ENCODE measurements at regions not wholly inside any gene's neighbourhood (a gene's known extent, or its start where the extent isn't known, plus 50 kb on each side); places are given as distances from the start of the nearest gene placed in this dataset.

DNA sequence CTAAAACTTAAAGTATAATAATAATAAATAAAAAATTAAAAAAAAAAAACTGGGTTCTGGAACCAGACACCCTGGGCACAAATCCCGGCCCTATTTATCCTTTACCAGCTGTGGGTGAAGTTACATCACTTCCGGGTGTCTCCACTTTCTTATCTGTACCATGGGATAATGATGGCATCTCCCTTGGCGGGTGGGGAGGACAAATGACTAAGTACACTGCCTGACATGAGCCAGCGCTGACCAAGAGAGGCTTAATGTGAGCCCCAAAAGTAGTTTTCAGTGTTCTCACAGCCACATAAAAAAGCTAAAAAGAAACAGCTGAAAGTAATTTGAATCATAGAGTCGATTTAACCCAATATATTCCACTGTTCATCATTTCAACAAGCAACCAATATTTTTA lies 424.9 kb downstream of the SOX9 start:
- WGBS, 4 donors = 80 to 87% (median 86%) methylated on average over 5 of the region's 5 CpGs
- no peaks in the 10 kb centered on the region for H3K36me3 ChIP-seq
- no peak overlapping the region for H3K27ac ChIP-seq
- intact Hi-C loops (cut with DNase I) = loop anchor here in 4 of 10 donors (10.0 kb wide), 3 partner anchors 351 to 1781 kb away; no protein-coding TSS in a partner anchor
- H3K27me3 ChIP-seq = peaks cover 0 to 3% (median 0%) of the 10 kb centered on the region in 9 donors
- no peak overlapping the region for H3K4me3 ChIP-seq
- H3K9me3 ChIP-seq = peaks cover 0 to 6% (median 0%) of the 10 kb centered on the region in 12 donors
- no peak for DNase-seq
- TF ChIP-seq, protein P1, sequence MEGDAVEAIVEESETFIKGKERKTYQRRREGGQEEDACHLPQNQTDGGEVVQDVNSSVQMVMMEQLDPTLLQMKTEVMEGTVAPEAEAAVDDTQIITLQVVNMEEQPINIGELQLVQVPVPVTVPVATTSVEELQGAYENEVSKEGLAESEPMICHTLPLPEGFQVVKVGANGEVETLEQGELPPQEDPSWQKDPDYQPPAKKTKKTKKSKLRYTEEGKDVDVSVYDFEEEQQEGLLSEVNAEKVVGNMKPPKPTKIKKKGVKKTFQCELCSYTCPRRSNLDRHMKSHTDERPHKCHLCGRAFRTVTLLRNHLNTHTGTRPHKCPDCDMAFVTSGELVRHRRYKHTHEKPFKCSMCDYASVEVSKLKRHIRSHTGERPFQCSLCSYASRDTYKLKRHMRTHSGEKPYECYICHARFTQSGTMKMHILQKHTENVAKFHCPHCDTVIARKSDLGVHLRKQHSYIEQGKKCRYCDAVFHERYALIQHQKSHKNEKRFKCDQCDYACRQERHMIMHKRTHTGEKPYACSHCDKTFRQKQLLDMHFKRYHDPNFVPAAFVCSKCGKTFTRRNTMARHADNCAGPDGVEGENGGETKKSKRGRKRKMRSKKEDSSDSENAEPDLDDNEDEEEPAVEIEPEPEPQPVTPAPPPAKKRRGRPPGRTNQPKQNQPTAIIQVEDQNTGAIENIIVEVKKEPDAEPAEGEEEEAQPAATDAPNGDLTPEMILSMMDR (IDR thresholded peaks at IDR 0.05) = no peak
- no peak for TF ChIP-seq POLR2A (IDR thresholded peaks at IDR 0.05)
- ATAC-seq = no peak
- no peaks in the 10 kb centered on the region for H3K4me1 ChIP-seq

DNA sequence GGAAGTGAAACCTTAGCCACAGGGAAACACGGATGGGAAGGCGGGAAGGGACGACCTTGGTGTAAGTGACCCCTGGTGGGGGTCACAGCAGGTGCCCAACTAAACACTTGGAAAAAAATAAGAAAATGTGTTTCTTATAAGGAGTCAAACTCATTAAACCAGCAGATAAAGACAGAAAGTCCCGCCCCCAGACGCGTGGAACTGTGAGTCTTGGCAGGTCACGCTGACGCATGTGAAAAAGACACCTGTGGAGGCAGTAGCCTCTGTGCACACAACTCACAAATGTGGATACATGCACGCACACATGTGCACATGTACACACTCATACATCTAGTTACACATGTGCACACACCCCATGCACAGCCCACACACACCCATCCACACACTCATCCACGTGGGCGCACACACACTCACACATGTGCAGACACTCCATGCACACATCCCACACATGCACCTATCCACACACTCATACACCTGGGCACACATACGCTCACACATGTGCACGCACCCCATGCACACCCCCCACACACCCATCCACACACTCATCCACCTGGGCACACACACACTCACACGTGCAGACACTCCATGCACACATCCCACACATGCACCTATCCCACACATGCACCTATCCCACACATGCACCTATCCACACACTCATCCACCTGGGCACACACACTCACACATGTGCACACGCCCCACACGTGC lies 432.4 kb downstream of the SOX9 start:
- WGBS, 4 donors = 87 to 92% (median 90%) methylated on average over 16 of the region's 16 CpGs
- intact Hi-C loops (cut with DNase I) = loop anchor here in 2 of 10 donors (10.0 kb wide), 2 partner anchors 612 to 702 kb away; partner anchors contain the start of gene SSTR2 (in 1 of the 2)
- ATAC-seq (peak in 1 of 4 donors; percentile 34), DNase-seq (no peak)
- no peaks in the 10 kb centered on the region for H3K36me3 ChIP-seq
- no peaks in the 10 kb centered on the region for H3K9me3 ChIP-seq
- peaks cover 0 to 16% (median 0%) of the 10 kb centered on the region in 9 donors for H3K27me3 ChIP-seq
- no peak for TF ChIP-seq POLR2A (IDR thresholded peaks at IDR 0.05)
- TF ChIP-seq, protein P1 (IDR thresholded peaks at IDR 0.05) = no peak
- no peak overlapping the region for H3K27ac ChIP-seq
- H3K4me3 ChIP-seq = no peak overlapping the region
- H3K4me1 ChIP-seq = no peaks in the 10 kb centered on the region

GRCh38 chr17:72554508-72554907 lies 433.7 kb downstream of the SOX9 start:
- Histone ChIP-seq H3K9me3 (no peaks in the 10 kb centered on the region), H3K36me3 (no peaks in the 10 kb centered on the region), H3K27me3 (peaks cover 0 to 16% (median 0%) of the 10 kb centered on the region in 9 donors), H3K4me1 (no peaks in the 10 kb centered on the region), H3K4me3 (no peak overlapping the region), H3K27ac (no peak overlapping the region)
- TF ChIP-seq, protein P1 (IDR thresholded peaks at IDR 0.05) = no peak
- TF ChIP-seq POLR2A (IDR thresholded peaks at IDR 0.05) = no peak
- intact Hi-C loops (cut with DNase I) = loop anchor here in 2 of 10 donors (10.0 kb wide), 2 partner anchors 610 to 700 kb away; partner anchors contain the start of gene SSTR2 (in 1 of the 2)
- no peak for DNase-seq
- WGBS, 4 donors = 56 to 63% (median 60%) methylated on average over 4 to 5 of the region's 5 CpGs
- ATAC-seq = no peak

DNA sequence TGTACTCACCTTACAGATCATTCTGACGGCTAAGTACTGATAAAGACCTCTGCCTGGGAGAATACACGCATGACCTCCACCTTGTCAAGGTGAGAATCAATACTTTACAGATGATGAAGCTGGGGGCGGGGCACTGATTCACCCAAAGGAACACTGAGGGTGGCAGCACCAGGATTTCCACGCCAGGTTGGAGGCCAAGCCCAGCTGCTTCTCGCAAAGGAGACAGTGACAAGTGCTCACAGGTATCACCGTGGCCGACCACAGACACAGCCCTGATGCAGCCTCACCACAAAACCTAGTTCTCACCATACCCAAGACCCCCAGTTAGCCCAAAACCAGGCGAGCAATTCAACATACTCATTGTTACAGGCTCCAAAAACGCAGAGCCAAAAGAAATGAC lies 434.2 kb downstream of the SOX9 start:
- no peaks in the 10 kb centered on the region for H3K36me3 ChIP-seq
- TF ChIP-seq, protein P1 (IDR thresholded peaks at IDR 0.05) = no peak
- no peak for TF ChIP-seq POLR2A (IDR thresholded peaks at IDR 0.05)
- no peak for DNase-seq
- H3K9me3 ChIP-seq = no peaks in the 10 kb centered on the region
- H3K4me1 ChIP-seq = no peaks in the 10 kb centered on the region
- H3K4me3 ChIP-seq = no peak overlapping the region
- intact Hi-C loops (cut with DNase I) = loop anchor here in 5 of 10 donors (5.0 to 10.0 kb wide), 5 partner anchors 167 to 700 kb away; partner anchors contain the start of gene SSTR2 (in 1 of the 5)
- no peak overlapping the region for H3K27ac ChIP-seq
- no peak for ATAC-seq
- WGBS, 4 donors = 62 to 70% (median 67%) methylated on average over 9 of the region's 9 CpGs
- H3K27me3 ChIP-seq = peaks cover 0 to 16% (median 0%) of the 10 kb centered on the region in 9 donors

Measured in heart left ventricle (tissue), 16 donors.